ENCODE measurements at regions not wholly inside any gene's neighbourhood (a gene's known extent, or its start where the extent isn't known, plus 50 kb on each side); places are given as distances from the start of the nearest gene placed in this dataset.
A peak's percentile ranks its signal among the peaks of the same experiment; 100 is the strongest.
"Not testable (repeated sequence)": the region's sequence is repeated elsewhere in the genome, so short reads cannot be mapped to it uniquely, and the experiment has no call there.

DNA sequence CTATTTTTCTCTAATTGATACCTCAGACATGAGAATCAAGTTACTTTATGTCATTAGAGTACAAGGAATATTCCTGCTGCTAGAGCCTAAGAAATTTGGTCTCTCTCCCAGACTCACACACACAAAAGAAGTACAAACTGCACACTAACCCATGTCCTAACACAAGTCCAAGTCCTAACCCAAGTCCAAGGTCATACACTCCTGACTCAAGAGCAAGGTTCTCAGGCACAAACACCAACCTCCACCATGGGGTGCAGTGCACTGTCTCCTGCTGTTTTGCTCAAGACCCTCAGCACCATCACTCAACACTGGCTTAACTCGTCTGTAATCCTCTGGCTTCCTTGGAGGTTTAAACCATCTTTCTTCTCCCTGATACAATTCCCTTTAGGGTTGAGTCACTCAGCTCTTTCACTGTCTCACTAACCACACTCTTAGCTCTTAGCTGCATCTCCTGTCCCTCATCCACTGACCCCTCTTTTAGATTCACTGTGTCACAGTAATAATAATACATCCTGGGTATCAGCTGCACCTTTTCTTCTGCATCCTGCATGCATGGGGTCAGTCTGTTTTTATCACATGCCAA, 129.8 kb downstream of the BCL2L11 start:
- DNase-seq (ENCODE audit: low read depth) = no peak
- H3K4me3 ChIP-seq (ENCODE audit: low read depth, low read length) = no peak overlapping the region
- TF ChIP-seq, protein P1, sequence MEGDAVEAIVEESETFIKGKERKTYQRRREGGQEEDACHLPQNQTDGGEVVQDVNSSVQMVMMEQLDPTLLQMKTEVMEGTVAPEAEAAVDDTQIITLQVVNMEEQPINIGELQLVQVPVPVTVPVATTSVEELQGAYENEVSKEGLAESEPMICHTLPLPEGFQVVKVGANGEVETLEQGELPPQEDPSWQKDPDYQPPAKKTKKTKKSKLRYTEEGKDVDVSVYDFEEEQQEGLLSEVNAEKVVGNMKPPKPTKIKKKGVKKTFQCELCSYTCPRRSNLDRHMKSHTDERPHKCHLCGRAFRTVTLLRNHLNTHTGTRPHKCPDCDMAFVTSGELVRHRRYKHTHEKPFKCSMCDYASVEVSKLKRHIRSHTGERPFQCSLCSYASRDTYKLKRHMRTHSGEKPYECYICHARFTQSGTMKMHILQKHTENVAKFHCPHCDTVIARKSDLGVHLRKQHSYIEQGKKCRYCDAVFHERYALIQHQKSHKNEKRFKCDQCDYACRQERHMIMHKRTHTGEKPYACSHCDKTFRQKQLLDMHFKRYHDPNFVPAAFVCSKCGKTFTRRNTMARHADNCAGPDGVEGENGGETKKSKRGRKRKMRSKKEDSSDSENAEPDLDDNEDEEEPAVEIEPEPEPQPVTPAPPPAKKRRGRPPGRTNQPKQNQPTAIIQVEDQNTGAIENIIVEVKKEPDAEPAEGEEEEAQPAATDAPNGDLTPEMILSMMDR (IDR thresholded peaks at IDR 0.05; ENCODE audit: insufficient read depth, low read depth, low read length) = no peak

DNA sequence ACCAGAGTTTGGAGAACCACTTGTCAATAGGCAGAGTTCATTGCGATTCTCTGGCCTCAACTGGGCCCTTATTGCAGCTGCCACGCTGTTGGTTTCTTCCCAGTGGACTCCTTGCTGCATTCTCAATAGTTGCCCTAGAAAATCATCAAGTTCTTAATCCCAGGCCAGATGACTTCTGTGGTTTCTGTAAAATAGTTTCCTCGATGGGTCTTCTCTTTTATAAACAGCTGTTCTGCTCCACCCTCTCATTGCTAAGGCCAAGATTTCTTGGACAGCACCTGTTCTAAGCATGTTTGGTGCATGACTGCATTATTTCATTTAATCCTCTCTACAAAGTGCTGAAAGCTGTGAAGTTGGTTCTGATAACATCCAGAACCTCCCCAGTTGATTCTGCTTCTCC, 131.0 kb downstream of the BCL2L11 start:
- DNase-seq (ENCODE audit: low read depth) = no peak
- TF ChIP-seq, protein P1 (IDR thresholded peaks at IDR 0.05; ENCODE audit: insufficient read depth, low read depth, low read length) = no peak
- H3K4me3 ChIP-seq (ENCODE audit: low read depth, low read length) = no peak overlapping the region

DNA sequence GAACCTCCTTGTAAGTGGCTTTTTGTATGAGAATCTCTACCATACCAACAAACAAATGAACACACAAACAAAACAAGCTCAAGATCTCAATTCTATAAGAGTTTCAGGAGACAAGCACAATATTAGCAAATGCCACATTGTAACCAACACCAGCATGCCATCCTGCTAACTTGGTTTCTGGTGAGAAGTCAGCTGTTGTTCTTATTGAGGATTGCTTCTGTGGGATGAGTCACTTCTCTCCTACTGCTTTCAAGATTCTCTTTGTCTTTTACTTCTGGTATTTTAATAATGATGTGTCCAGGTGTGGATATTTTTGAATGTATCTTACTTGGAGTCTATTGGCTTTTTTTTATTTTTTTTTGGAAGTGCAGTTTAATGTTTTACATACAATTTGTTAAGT, 131.7 kb downstream of the BCL2L11 start:
- TF ChIP-seq, protein P1 (IDR thresholded peaks at IDR 0.05; ENCODE audit: insufficient read depth, low read depth, low read length) = no peak
- no peak for DNase-seq (ENCODE audit: low read depth)
- no peak overlapping the region for H3K4me3 ChIP-seq (ENCODE audit: low read depth, low read length)

DNA sequence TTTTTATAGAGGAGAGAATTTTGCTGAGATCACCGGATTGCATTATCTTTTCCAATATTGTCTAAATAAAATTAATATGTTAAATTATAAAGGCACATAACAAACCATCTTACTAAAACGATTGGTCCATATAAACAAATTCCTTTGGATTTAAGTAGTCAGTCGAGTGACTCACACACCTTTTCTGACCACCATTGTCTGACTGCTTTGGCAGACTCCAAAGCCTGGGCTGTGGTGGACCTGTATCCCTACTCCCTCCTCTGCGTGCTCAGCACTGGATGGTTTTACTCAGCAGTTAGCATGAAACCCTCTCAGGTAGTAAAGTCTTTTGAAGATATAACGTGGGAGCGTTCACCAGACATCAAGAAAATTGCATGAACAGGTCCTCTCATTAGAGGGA, 134.2 kb downstream of the BCL2L11 start:
- not testable (repeated sequence) for H3K4me3 ChIP-seq (ENCODE audit: low read depth, low read length); DNase-seq (ENCODE audit: low read depth)

DNA sequence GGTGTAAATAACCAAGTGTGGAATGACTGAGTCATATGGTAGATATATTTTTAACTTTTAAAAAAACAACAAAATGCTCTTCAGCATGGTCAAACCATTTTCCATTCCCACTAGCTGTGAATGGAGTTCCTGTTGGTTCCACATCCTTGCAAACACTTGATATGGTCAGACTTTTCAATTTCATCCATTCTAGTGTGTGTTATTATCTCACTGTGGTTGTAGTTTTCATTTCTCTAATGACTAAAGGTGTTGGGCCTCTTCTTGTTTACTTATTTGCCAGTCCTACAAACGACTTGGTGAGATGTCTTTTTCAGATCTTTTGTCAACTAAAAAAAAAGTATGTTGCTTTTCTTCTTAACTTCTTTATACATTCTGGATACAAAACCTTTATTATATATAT, 135.9 kb downstream of the BCL2L11 start:
- DNase-seq (ENCODE audit: low read depth); H3K4me3 ChIP-seq (ENCODE audit: low read depth, low read length): not testable (repeated sequence)

DNA sequence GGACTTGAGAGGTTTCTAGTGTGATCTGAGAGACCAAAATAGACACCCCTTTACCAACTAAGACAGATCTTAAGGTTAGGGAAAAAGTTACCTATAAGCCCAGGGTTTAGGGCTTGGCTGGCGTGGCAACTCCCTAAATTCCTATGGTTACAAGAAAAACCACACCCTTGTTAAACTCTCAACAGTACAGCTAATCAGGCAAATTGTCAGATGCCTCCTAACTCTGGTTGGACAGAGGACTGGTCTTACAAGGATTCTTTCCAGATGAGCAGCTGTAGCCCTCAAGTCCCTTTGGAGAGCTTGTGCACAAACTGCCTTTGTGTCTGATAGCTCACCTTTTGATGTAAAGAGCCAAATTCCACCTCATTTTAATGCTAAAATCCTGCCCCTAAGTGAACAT, 136.9 kb downstream of the BCL2L11 start:
- DNase-seq (ENCODE audit: low read depth) = peak; percentile 31
- not testable (repeated sequence) for H3K4me3 ChIP-seq (ENCODE audit: low read depth, low read length)

DNA sequence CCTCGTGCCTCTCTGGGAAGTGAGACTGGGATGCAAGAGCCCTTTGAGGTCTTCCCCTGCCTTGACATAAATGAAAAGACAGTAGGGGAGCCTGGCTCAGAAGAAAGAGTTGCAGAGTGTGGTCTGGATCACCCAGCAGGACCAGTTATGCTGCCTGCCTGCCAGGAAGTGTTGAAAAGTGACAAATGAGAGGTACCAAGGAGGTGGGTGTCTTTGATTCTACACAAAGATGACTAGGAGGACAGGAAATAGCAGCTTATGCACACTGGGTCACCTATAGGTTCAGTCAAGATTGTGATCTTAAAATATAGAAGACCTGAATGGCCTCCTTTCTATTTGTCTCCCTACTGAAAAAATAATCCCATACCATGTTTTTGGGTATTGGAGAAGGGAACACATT, 137.6 kb downstream of the BCL2L11 start:
- not testable (repeated sequence) for DNase-seq (ENCODE audit: low read depth); H3K4me3 ChIP-seq (ENCODE audit: low read depth, low read length)

DNA sequence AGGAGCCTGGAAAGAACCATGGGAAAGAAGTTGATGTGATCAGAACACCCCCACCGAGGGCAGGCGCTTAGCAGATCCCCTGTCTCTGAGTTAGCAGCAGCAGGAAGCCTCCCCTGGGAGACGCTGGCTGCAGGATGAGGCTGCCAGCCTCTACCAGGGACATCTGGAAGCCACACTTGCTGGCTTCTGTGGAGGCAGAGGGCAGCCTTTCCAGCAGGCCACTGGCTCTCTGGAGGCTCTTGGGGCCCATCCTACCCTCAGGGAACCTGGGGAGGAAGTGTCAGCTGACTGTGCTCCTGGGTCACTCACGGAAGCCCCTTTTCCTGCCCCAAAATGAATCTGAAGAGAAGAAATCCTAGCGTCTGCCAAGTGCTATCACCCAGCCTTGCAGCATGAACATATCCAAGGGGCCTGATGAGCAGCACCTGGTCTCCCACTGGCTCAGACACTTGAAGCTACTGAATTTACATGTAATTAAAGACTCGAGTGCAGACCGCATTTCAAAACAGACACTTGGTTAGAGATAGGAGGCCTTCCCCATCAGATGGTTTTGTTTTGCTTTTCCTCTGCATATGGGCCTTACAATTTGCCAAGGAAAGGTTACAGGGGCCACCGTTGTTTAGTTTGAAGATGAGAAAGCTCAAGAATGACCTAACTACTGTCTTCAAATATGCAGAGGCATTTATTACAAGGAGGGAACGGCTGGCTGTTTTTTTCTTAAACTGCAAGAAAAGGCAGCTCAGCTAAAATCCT, 142.1 kb downstream of the BCL2L11 start:
- peak; percentile 53 for DNase-seq (ENCODE audit: low read depth)
- H3K4me3 ChIP-seq (ENCODE audit: low read depth, low read length) = not testable (repeated sequence)

DNA sequence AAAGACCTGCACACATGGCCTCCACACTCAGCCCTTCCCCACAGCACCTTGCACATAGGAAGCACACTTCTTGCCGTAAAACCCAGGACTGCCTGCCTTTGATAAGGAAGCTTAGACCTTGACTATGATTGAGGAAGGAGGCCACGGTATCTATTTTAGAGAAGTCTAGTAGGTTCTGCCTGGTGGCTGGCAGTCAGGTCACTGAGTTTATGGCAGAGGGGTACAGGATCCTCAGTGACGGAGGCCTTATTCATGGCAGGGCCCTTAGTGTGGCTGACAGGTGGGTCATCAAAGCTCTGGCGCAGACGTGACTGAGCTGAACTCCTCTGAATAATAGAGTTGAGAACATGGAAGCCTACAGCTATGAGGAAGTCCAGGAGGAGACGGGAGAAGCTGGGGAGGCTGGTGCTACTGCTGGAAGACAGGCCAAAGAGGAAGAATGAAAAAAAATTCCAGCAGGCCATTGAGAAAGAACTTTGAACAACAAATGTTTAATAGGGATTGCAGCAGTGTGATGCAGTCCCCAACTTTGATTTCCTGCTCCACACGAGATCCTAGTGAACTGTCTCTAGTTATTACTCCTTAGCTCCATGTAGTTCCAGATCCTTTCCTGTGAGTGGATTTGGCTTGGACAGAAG, 142.8 kb downstream of the BCL2L11 start:
- not testable (repeated sequence) for DNase-seq (ENCODE audit: low read depth); H3K4me3 ChIP-seq (ENCODE audit: low read depth, low read length)

DNA sequence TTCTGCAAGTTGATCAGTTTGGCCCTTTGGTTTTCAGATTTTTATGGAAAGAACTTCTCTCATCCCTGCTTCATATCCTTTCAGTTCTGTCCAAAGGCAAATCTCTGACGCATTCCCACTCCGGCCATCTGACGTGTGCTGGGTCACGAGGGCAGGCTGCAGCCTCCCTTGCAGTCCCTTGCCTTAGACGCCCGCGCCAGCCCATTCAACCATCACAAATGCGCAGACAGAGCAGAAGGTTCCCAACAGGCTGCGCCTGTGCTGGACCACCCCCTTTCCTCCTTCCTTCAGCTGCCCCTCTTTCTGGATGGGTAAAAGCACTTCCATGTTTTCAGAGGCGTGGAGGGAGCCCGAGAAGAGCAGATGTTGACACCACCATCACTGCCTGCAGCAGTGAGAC, 144.2 kb downstream of the BCL2L11 start:
- not testable (repeated sequence) for H3K4me3 ChIP-seq (ENCODE audit: low read depth, low read length); DNase-seq (ENCODE audit: low read depth)

DNA sequence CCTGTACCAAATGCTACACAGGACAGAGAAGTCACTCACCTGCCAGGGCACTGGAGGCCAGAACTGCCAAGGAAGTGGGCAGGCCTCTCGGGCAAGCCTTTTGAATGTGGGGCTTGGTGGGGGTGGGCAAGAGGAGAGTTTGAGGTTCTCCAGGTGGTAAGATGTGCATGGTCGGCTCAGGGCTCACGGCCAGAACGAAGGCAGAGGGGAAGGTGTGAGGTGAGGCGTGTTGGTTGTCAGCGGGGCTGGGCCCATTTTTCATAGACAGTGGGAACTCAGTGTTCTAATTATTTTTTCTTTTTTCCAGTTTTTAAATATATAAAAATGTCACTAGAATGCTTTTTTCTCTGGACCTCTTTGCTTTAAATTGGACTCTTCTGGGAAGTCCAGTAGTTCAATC, 145.8 kb downstream of the BCL2L11 start:
- not testable (repeated sequence) for H3K4me3 ChIP-seq (ENCODE audit: low read depth, low read length); DNase-seq (ENCODE audit: low read depth)

DNA sequence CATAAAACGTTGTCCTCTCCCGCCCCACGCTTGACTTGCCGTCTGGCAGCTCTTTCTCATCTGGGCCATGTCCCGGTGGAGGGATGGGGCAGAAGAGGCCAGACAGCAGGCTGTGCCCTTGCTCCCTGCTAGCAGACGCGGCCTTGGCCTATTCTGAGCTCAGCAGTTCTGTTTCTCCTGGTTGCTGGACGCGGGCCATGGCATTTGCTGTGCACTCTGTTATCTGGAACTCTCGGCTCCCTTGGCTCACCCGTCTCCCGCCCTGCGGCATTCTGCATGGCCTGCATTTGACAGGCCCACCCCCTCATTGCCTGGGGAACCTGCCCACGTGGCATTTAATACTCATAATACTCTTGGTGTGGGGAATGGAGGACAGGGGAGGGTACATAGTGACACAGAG, 146.3 kb downstream of the BCL2L11 start:
- H3K4me3 ChIP-seq (ENCODE audit: low read depth, low read length) = not testable (repeated sequence)
- DNase-seq (ENCODE audit: low read depth) = peak; percentile 76

DNA sequence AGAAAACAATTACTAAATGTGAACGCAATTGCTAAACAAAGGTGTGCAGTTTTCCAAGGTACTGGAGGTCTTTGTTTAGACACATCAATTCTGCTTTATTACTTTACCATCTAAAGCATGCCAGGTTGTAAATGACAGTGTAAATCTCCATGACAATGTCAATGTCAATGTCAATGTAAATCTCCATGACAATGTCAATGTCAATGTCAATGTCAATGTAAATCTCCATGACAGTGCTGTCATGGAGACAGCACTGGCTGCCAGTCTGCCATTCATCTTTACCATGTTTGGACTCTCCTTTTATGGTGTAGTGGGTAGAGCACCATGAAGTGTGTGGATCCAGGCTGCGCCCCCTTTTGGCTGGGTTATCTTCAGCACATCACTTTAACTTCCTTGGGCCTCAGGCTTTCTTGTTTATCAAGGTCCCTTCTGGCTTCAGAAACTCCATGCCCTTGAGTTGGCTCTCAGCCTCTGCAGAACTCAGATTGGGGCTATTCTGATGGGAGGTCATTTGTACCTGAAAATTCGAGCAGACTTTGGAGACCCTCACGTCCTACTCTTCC, 149.1 kb downstream of the BCL2L11 start:
- H3K4me3 ChIP-seq (ENCODE audit: low read depth, low read length); DNase-seq (ENCODE audit: low read depth): not testable (repeated sequence)

DNA sequence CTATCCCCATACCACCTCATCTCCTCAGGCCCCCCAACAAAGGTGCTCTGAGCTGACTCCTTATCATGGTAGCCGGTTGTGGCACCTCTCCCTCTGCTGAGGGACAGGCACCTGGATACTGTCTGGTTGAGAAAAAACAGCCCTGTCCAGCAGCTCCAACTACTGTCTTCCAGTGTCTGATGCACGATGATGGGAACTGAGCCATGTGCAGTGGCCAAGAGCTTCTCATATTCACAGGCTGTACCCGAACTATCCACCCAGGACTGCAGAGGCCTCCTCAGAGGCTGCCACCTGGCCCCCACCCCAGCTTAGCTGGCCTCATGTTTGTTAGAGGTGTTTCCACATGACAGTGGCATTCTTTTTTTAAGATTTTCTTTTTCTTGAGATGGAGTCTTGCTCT, 149.9 kb downstream of the BCL2L11 start:
- DNase-seq (ENCODE audit: low read depth); H3K4me3 ChIP-seq (ENCODE audit: low read depth, low read length): not testable (repeated sequence)

DNA sequence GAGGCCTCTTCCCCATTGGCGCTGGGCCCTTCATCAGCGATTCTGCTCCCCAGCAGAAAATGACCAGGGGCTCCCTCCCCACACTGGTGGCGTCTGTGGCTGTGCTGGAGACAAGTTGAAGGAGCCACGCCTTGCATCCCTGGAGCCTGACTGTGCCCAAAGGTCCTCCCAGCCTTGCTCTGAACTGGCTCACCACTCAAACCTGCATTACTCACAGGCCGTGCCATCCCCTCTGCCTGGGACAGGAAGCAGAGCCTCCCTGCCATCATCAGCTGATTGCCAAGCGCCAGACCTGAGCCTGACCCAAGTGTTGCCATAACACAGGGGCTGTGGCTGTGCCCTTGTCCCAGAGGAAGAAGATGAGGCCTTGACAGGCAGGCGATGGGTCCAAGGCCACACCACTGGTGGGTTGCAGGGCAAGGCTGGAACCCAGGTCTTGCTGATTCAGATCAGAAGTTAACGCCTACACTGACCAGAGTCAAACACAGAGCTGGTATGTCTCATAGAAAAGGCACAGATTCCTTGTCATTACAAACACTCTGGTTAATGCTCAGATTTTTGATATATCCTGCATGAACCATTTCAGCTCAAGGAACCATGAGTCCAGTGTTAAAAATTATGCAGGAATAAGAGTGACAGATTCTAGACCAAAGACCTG, 151.1 kb downstream of the BCL2L11 start:
- not testable (repeated sequence) for DNase-seq (ENCODE audit: low read depth); H3K4me3 ChIP-seq (ENCODE audit: low read depth, low read length)

Measured in fibroblast of villous mesenchyme (primary cell).